C4-2B (cell line): ENCODE measurements at regions not wholly inside any gene's neighbourhood (a gene's known extent, or its start where the extent isn't known, plus 50 kb on each side); places are given as distances from the start of the nearest gene placed in this dataset.

Experiments used
- H3K27ac ChIP-seq: fragments of 450-650 bp; 2 replicates; pipeline ENCODE4 v1.5.1; 2017
- ZFX ChIP-seq: fragments of 450-650 bp; IDR thresholded peaks from 2 replicates; pipeline ENCODE4 v1.6.1; 2017
- TF ChIP-seq, protein P1 (sequence below): fragments of 450-650 bp; conservative IDR thresholded peaks from 2 replicates; pipeline ENCODE4 v1.5.1; 2017; ENCODE audit warnings: mild to moderate bottlenecking

DNA sequence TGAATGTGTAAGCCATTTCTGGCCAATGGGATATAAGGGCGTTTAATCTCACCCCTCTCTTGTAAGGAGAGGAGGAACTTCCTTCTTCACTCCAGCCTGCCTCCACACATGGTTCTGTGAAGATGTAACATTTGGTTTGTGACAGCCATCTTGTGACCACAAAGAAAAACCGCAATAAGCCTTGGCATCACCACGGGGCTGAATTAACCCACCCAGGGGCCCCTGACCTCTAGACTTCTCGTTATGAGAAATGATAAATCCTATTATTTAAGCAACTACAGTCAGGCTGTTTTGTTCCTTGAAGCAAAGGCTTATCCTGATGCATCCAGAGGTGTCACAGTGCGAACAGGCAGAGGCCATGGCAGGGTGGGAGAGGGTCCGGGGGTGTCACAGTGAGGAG is 139.7 kb downstream of the CDC5L start:
- TF ChIP-seq ZFX: no peak
- TF ChIP-seq, protein P1, sequence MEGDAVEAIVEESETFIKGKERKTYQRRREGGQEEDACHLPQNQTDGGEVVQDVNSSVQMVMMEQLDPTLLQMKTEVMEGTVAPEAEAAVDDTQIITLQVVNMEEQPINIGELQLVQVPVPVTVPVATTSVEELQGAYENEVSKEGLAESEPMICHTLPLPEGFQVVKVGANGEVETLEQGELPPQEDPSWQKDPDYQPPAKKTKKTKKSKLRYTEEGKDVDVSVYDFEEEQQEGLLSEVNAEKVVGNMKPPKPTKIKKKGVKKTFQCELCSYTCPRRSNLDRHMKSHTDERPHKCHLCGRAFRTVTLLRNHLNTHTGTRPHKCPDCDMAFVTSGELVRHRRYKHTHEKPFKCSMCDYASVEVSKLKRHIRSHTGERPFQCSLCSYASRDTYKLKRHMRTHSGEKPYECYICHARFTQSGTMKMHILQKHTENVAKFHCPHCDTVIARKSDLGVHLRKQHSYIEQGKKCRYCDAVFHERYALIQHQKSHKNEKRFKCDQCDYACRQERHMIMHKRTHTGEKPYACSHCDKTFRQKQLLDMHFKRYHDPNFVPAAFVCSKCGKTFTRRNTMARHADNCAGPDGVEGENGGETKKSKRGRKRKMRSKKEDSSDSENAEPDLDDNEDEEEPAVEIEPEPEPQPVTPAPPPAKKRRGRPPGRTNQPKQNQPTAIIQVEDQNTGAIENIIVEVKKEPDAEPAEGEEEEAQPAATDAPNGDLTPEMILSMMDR: no peak

DNA sequence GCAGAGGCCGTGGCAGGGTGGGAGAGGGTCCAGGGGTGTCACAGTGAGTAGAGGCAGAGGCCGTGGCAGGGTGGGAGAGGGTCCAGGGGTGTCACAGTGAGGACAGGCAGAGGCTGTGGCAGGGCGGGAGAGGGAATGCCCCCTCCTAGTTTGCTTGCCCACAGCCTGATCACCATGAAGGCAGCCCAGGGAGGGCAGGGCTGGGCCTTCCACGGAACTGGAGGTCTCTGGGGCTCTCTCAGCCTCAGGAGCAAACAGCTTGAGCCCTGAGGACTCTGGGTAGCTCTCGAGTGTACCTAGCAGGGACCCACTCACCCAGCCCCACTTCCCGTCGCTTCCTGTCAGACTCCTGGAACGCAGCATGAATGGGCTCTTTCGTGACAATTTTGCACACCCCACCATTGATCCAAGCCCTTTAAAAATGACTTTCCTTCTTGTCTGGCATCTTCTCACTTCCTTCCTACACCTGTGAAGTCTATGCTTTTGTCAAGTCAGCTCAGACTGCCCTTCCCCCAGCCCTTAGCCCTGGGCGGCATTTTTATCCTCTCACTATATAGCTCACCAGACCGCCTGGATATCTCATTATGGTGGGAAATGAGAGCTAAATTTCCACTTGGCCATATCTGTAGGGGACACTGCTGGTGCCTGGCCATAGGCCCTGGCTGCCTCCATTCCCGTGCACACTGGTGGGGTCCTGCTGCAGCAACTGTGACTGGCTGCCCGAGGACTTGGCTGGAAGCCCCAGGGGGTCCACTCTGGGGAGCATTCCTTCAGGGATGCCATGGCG is 140.3 kb downstream of the CDC5L start:
- H3K27ac ChIP-seq: no peak overlapping the region
- TF ChIP-seq ZFX: no peak
- TF ChIP-seq, protein P1: no peak

More for the DNA sequence above, 139.7 kb downstream of the CDC5L start:
- no peak overlapping the region for H3K27ac ChIP-seq

DNA sequence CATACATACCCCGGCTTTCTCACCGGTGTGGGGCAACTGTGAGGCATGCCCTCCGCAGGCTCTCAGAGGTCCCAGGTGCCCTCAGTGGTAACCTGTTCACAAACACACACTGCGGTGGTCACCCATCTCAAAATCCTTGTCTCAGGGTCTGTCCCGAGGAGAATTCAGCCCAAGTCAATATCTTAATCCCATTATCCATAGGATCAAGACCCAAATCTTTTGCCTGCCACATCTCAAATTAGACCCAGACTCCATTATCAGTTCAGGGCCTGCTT is 140.8 kb downstream of the CDC5L start:
- TF ChIP-seq, protein P1: no peak
- TF ChIP-seq ZFX: no peak
- H3K27ac ChIP-seq: no peak overlapping the region

DNA sequence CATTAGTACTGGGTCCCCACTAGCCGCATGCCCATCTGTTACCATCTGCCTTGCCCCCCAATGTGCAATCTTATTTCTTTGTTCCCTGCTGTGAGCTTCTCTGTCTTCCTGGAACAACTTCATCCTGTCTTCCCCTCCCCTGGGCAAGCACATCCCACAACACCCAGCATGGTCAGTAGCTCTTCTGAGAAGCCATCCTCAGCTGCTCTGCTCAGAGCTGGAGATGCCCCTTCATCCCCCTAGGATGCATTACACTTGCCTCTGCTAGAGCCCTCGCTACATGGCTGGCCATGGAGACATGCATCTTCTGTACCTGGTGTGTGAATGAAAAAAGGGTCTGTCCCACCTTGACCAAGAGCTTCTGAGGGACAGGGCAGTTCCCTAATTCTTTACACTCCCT is 141.2 kb downstream of the CDC5L start:
- H3K27ac ChIP-seq: no peak overlapping the region
- TF ChIP-seq, protein P1: no peak
- TF ChIP-seq ZFX: no peak

DNA sequence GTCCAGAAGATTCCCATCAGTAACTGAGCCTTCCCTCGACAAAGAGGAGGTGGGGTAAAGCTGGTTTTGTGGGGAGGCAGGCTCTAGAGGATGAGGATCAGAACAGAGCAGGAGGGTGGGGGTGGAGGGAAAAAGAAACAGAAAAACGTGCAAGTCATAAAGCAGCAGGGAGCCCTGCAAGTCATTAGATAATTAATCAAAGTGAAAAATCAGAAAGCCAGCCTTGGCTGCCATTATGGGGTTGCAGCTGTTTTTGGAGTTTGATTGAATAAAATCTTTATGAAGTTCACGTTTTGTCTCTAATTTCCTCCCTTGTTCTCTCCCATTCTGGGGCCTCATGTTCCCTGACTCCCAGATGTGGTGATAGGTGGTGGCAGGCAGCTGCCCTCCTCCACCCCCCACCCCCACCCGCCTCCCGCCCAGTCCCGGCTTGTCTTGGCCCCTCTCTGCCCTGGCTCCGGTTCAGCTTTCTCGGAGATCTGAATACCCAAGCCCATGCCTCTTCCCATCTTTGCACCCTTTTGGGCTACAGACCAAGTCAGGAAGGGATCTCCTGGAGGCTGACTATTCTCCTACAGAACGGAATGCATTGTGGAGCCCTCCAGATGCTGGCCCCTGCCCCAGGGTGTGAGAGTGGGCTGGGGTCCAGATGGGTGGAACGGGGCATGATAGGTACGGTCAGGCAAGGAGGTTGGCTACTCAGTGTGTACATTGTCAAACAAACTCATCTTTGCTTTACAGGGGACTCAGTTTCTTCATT is 141.8 kb downstream of the CDC5L start:
- H3K27ac ChIP-seq: no peak overlapping the region
- no peak for TF ChIP-seq ZFX
- TF ChIP-seq, protein P1: no peak

DNA sequence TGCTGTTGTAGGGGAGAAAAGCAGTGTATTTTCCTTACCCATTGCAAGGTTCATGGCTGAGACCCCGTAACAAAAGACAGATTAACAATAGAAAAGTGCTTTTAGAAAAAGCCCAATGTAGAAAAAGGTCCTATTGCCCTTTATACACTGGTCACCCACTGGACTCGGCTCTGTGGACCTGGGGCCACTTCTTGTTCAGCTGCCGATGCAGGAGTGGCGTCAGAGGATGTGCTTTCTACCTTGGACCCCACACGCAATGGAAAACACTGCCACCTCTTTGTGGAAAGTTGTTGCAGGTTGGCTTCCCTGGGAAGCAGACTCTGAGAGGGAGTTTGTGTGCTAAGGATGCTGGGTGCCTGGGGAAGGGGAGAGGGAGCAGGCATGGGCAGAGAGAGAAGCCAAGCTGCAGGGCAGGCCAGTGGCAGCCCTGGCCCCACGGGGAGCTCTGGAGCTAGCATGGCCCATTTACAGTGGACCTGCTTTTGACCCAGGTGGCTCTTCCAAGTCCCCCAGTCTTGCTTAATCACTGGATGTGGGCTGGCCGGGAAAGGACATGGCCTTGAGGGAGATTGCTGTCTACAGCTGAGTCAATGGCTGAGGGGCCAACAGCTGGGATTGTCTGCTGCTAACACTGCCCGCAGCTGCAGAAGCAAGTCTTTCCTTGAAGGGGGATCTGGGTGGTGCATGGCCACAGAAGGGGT is 142.9 kb downstream of the CDC5L start:
- TF ChIP-seq, protein P1: no peak
- no peak overlapping the region for H3K27ac ChIP-seq

DNA sequence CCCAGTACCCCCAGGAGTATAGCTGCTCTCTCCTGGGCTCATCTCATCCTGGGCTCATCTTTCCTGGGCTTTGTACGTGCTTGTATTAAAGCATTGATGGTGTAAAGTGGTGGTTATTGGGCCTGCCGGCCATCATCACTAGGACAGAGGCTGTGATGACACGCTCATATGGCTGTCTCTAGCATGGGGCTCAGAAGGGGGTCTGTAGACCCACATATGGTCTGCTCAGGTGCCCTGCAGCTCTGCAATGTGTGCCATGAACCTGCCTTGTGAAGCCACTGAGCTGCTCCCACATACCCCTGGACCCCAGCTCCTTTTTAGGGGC is 143.4 kb downstream of the CDC5L start:
- no peak for TF ChIP-seq ZFX
- TF ChIP-seq, protein P1: no peak
- H3K27ac ChIP-seq: no peak overlapping the region
